Non-pigmented ciliary epithelial cell (primary cell): ENCODE measurements at regions not wholly inside any gene's neighbourhood (a gene's known extent, or its start where the extent isn't known, plus 50 kb on each side); places are given as distances from the start of the nearest gene placed in this dataset.
A peak's percentile ranks its signal among the peaks of the same experiment; 100 is the strongest.
"Not testable (repeated sequence)": the region's sequence is repeated elsewhere in the genome, so short reads cannot be mapped to it uniquely, and the experiment has no call there.

Experiments
- DNase-seq: peaks from one replicate; pipeline ENCODE4 v3.0.0-alpha.2; 2010; ENCODE audit warnings: low read depth

DNA sequence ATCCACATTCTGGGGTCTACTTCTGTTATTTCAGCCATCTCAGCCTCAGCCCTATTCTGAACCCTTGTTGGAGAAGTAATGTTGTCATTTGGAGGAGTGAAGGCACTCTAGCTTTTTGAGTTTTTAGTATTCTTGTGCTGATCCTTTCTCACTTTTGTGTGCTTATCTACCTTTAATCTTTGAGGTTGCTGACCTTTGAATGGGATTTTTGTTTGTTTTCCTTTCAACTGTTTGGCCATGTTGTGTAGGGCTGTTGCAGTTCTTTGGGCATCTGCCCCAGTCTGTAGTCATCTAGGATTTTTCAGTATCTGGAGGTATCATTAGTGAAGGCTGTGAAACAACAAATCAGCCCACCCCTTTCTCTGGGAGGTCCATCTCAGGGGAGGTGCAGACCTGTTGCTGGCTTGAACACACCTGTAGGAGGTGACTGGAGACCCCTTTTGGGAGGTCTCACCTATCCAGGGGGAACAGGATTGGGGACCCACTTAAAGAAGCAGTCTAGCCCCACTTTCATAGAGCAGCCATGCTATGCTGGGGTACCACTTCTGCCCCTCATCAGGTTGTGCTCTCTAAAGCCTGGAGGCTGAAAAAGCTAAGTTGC is 1391.4 kb downstream of the UQCRFS1 start:
- no peak for DNase-seq

DNA sequence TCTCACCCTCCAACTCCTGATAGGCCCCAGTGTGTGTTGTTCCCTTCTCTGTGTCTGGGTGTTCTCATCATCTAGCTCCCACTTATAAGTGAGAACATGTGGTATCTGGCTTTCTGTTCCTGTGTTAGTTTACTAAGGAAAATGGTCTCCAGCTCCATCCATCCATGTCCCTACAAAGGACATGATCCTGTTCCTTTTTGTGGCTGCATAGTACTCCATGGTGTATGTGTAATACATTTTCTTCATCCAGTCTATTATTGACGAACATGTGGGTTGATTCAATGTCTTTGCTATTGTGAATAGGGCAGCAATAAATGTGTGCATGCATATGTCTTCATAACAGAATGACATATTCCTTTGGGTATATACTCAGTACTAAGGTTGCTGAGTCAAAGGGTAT is 1397.0 kb downstream of the UQCRFS1 start:
- DNase-seq, result no peak

DNA sequence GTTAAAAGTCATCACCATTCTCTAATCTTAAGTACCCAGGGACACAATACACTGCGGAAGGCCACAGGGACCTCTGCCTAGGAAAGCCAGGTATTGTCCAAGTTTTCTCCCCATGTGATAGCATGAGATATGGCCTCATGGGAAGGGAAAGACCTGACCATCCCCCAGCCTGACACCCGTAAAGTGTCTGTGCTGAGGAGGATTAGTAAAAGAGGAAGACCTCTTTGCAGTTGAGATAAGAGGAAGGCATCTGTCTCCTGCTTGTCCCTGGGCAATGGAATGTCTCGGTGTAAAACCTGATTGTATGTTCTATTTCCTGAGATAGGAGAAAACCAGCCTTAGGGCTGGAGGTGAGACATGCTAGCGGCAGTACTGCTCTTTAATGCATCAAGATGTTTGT is 1398.1 kb downstream of the UQCRFS1 start:
- DNase-seq, result not testable (repeated sequence)

DNA sequence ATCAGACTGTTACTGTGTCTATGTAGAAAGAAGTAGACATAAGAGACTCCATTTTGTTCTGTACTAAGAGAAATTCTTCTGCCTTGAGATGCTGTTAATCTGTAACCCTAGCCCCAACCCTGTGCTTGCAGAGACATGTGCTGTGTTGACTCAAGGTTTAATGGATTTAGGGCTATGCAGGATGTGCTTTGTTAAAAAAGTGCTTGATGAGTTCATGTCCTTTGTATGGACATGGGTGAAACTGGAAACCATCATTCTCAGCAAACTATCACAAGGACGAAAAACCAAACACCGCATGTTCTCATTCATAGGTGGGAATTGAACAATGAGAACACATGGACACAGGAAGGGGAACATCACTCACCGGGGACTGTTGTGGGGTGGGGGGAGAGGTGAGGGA is 1398.7 kb downstream of the UQCRFS1 start:
- DNase-seq, result not testable (repeated sequence)

DNA sequence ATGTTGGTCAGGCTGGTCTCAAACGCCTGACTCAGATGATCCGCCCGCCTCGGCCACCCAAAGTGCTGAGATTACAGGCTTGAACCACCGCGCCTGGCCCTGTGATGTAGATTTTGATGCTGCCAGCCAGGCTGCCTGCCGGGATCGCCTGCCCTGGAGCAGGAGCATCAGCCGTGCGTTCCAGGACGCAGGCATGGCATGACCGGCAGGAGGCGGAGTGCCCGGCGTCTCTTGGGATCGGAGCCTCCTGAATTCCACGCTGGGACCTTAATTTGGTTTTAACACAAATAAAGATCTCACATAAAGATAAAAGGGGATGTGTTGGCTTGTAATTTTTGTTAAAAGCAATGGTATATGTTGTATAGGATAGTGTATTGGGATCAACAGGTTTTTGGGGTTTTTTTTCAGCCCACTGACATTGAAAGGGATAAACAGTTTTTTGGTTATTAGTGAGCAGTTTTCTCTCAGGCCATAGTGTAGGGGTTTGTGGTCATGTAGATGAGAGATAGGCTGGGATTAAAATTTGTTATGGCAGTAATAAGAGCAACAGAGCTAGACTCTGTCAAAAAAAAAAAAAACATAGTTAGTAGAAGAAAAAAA is 1406.4 kb downstream of the UQCRFS1 start:
- no peak for DNase-seq

DNA sequence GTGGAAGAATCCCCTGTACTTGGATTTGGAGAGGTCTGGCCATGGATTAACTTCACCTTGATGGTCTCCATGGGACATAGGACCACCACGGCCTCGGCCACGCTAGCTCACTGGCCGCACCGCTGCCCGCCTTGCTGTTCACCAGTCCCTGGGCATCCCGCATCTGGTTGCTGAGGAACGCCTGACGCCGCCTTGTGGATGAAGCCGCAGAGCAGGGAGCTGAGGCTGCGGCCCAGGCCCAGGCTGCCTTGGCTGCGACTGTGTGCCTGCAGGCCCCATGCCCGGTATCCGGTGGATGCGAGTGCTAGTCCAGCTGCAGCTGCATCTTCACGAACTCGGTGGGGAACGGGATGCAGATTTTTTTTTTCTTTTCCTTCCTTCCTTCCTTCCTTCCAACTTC is 1407.1 kb downstream of the UQCRFS1 start:
- DNase-seq, result no peak

DNA sequence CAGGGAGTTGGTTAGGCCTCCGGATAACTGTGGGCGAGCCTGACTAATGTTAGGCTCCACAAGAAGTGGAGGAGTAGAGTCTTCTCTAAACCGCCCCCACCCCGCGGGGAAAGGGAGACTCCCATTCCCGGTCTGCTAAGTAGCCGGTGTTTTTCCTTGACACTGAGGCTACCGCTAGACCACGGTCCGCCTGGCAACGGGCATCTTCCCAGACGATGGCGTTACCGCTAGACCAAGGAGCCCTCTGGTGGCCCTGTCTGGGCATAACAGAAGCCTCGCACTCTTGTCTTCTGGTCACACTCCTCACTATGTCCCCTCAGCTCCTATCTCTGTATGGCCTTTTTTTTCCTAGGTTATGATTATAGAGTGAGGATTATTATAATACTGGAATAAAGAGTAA is 1410.7 kb downstream of the UQCRFS1 start:
- DNase-seq, result not testable (repeated sequence)

DNA sequence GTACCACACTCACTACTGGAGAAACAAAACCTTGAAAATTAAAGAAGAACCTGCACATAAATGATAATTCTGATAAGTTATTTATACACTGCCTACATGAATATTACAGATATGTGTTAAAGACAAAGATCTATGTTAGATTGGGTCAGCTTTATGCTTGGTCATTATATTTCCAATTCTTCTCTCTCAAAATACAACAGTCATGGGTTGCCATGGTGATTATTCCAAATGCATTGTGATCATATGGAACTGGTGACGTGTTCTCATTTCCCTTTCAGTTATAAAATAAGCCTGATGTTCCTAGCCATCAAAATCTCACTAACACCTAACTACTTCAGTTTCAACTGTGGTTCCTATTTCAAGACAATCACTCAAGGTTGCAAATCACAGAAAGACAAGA is 1416.4 kb downstream of the UQCRFS1 start:
- no peak for DNase-seq

DNA sequence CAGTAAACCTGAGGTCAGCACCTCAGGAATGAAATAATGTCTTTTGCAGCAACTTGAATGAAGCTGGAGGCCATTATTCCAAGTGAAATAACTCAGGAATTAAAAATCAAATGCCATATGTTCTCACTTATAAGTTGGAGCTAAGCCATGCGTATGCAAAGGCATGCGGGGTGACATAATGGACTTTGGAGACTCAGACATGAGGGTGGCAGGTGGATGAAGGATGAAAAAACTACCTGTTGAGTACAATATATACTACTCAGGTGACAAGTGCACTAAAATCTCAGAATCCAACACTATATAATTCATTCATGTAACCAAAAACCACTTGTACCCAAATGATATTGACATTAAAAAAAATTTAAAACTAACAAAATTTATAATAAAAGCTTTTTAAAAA is 1416.9 kb downstream of the UQCRFS1 start:
- no peak for DNase-seq

DNA sequence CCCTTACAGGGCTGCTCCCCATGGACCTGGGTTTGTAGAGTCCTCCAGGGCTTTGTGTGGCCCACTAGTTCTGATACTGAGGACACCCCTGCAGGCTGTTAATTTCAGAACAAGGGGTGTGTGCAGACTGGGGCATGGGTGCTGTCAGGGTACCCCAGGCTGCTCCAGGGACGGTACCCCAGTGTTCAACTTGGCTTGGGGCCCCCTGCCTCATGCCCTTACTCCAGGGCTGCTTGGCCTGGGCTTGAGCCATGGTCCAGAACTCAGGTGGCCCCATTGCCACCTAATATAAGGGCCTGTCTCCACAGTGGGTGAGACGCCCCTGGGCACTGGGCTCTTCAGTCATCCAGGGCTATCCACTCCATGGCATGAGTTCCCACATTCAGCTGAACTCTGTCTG is 1417.6 kb downstream of the UQCRFS1 start:
- no peak for DNase-seq

DNA sequence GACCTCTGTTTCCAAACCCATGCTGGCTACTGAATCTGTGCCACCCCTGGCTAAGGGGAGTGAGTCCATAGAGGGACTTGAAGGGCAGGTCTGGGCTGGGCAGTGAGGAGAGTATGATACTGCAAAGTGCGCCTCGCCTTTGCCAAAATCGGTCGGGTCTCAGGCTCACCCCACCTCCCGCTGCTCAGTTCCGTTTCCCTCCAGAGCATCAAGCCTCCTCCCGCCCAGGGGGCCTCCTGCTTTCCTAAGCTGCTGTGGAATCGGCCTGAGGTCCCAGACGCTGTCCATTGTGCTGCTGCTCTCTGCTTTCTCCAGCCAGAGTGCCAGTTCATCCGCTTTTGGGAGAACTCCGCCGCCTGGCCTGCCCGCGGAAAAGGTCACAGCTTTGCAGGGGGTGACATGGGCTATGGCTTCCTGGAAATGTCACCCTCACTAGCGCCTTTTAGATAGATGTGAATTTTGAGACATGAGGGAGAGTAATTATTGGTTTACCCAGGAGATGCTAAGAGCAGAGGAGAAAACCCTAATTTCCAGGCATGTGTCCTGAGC is 1418.4 kb downstream of the UQCRFS1 start:
- no peak for DNase-seq

DNA sequence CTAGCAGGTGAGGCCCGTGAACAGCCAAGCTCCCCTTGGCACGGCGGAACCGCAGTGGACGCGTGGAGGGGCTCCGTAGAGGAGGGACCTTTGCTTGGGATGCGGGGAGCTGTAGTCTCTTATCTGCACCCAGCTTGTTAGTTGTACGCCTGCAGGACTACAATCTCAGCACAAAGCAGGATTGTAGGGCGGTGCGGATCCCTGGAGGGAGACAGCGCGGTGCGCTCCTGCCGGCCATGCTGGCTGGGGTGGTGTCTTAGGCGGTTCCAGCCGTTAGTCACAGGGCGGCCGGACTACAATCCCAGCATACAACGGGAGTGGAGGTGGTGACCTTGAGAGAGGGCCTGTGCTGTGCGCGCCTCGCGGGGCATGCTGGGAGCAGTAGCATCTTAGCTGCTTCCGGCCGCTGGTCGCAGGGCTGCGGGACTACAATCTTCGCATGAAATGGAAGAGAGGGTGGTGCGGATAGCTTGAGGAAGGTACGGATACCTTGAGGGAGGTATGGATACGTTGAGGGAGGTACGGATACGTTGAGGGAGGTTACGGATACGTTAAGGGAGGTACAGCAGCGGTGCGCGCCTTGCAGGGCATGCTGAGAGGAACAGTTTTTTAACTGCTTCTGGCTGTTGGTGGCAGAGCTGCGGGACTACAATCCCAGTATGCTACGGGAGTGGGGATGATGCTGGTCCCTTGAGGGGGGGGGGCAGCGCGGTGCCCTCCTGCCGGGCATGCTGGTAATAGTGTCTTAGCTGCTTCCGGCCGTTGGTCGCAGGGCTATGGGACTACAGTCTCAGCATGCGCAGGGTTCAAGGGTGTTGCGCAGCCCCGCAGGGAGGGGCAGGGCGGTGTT is 1419.1 kb downstream of the UQCRFS1 start:
- DNase-seq, result peak; percentile 76

DNA sequence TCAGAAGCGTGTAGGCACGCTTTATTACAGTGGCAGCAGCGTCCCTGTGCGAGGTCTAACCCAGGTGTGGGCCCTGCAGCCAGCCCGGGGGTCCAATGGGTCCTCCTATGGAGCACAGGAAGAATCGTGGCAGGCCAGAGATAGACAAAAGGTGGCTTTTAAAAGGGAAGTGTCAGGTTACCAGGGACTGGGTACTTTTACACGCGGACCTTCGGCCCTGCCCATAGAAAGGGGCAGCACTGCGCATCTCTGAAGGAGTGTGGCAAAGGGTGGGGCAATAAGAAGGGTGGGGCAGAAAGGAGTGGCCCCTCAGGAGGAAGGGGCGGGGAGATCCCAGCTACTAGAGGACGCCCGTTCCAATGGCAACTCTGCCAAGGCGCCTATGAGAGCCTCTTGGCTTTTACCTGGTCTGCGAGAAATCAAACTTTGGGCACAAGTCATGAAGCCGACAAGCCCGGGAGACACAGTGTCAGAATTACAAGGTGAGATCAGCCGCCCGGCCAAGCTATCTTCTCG is 1419.8 kb downstream of the UQCRFS1 start:
- no peak for DNase-seq

DNA sequence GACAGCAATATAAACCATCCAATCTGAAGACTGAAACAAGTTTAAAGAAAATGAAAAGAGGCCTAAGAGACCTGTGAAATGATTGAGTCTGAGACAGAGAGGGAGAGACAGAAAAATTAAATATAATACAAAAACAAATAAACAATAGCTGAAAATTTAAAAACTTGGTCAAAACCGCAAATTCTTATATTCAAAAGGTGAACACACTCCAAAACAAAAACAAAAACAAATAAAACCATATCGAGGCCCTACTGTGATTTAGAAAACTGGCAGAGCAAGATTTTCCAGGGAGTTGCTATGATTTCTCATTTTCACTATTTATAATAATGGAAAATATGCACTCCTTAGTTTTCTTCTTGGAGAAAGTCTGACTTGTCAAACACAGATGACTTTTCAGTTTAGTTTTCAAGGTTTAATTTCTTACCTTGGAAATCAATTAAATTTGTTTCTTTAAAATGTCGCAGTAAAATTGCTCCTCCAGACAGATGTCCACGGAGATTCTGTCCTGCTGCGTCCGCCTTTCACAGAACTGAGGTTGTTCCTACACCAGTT is 1420.3 kb downstream of the UQCRFS1 start:
- DNase-seq, result no peak

DNA sequence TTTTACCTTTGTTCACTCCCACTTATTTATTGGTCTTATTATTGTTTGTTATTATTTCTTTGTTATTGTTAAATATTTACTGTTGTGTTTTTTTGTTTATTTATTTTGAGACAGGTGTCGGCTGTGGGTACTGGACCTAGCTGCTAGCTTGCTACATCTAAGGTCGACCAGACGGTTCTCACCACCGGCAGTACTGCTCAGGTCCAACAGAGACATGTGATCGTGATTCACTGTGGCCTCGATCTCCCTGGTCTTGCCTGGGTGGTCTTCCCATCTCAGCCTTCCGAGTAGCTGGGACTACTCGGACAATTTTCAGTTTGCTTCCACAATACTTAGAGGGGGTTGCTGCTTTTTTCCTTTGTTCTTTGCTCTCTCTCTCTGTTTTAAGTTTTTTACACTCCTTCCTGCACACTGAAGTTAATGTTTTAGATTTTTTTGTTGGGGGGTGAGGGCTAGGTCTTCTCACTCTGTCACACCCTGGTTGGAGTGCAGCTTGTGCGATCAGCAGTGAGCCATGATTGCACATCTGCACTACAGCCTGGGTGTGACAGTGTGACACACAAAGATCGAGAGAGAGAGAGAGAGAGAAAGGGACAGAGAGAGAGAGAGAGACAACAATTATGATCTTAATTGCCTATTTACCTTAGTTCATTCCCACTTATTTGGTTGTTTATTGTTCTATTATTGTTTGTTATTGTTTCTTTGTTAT is 1432.4 kb downstream of the UQCRFS1 start:
- DNase-seq, result no peak

DNA sequence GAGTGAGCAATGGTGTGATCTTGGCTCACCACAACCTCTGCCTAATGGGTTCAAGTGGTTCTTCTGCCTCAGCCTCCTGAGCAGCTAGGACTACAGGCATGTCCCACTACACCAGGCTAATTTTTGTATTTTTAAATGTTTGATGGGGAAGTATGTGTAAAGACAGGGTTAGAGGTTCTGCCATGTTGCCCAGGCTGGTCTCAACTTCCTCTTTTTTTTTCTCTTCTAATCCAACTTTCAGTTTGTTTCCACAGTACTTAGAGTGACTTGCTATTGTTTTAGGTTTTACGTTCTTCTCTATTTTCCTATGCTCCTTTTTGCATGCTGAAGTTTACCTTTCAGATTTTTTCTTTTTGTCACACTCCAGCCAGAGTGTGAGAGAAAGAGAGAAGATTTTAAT is 1433.0 kb downstream of the UQCRFS1 start:
- DNase-seq, result no peak

DNA sequence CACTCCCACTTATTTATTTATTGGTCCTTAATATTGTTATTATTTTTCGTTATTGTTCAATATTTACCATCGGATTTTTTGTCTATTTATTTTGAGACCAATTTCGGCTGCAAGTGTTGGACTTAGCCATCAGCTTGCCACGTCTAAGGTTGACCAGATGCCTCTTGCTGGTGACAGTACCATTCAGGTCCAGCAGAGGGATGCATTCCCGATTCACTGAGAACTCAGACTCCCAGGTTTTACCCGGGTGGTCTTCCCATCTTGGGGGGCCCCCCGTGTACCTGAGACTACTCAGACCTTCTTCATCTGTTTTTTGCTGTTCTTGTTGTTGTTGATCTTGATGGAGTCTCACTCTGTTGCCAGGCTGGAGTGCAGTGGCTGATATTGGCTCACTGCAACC is 1435.2 kb downstream of the UQCRFS1 start:
- no peak for DNase-seq

DNA sequence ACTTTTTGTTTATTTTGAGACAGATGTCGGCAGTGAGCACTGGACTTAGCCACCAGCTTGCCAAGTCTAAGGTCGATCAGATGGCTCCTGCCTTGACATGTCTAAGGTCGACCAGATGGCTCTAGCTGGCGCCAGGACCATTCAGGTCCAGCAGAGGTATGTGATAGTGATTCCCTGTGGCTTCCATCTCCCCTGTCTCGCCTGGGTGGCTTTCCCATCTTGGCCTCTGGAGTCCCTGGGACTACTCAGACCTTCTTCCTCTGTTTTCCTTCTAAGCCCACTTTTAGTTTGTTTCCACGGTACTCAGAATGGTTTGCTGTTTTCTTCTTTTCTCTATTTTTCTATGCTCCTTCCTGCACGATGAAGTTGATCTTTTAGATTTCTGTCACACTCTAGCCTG is 1435.7 kb downstream of the UQCRFS1 start:
- DNase-seq, result no peak

DNA sequence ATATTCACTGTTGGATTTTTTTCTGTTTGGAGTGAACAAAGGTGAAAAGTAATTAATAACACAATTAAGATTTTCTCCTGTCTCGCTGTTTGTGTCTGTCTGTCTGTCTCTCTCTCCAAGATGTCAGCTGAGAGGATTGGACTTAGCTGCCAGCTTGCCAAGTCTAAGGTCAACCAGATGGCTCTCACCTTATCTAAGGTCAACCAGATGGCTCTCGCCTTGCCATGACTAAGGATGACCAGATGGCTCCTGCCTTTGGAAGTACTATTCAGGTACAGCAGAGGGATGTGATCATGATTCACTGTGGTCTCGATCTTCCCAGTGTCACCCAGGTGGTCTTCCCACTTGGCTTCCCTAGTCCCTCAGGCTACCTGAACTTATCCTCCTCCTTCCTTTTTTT is 1436.4 kb downstream of the UQCRFS1 start:
- DNase-seq, result no peak

DNA sequence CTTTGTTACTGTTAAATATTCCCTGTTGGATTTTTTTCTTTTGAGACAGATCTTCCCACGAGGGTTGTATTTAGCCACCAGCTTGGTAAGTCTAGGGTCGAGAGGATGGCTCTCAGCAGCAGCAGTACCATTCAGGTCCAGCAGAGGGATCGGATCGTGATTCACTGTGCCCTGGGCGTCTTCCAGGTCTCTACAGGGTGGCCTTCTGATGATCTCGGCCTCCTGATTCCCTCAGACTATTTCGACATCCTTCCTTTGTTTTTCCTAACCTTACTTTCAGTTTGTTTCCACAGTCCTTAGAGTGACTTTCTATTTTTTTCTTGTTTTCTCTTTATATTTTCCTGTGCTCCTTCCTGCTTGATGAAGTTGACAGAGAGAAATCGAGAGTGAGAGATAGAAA is 1436.9 kb downstream of the UQCRFS1 start:
- DNase-seq, result no peak

DNA sequence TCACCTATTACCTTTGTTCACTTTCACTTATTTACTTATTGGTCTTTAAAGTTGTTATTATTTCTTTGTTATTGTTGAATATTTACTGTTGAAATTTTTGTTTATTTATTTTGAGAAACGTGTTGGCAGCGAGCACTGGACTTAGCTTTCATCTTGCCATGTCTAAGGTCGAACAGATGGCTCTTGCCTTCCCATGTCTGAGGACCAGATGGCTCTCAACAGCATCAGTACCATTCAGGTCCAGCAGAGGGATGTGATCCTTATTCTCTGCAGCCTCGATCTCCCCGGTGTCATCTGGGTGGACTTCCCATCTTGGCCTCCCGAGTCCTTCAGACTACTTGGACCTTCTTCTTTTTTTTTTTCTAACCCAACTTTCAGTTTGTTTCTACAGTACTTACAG is 1437.6 kb downstream of the UQCRFS1 start:
- DNase-seq, result no peak

DNA sequence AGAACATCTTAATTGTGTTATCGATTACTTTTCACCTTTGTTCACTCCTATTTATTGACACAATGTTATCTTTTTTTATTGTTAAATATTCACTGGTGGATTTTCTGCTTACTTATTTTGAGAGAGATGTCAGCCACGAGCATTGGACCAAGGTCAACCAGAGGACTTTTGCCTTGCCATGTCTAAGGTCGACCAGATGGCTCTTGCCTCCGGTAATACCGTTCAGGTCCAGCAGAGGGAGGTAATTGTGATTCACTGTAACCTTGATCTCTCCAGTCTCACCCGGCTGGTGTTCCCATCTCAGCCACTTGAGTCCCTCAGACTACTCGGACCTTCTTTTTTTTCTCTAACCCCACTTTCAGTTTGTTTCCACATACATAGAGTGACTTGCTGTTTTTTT is 1438.1 kb downstream of the UQCRFS1 start:
- no peak for DNase-seq
